Stimulated activated CD4-positive, alpha-beta T cell treated with anti-CD3 and anti-CD28 coated beads, Interleukin-4, amount 100 ng/mL, for 1 hour (primary cell): ENCODE measurements at regions not wholly inside any gene's neighbourhood (a gene's known extent, or its start where the extent isn't known, plus 50 kb on each side); places are given as distances from the start of the nearest gene placed in this dataset.
"Not testable (repeated sequence)": the region's sequence is repeated elsewhere in the genome, so short reads cannot be mapped to it uniquely, and the experiment has no call there.

Experiments used
- DNase-seq: peaks from one replicate; pipeline ENCODE4 v3.0.0-alpha.2; 2020

- not testable (repeated sequence) for DNase-seq
Observed at GRCh38 chr14:105663818-105664596, 137.6 kb downstream of the TMEM121 start.

DNA sequence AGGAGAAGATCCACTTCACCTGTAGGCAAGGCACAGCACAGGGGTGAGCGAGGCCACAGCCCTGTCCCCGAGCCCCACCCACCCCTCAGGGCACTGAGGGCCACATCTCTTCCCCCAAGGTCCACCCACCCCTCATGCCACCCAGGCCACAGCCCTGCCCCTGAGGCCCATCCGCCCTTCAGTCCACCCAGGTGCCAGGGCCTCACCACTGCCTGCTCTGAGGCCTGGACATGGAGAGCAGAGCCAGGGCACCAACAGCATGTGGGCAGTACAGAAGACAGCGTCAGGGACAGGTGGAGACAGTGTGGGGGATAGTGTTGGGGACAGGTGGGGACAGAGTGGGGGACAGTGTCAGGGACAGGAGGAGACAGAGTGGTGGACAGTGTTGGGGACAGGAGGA, 138.3 kb downstream of the TMEM121 start:
- DNase-seq = no peak

- no peak for DNase-seq
Observed at GRCh38 chr14:105665247-105665950, 139.0 kb downstream of the TMEM121 start.

DNA sequence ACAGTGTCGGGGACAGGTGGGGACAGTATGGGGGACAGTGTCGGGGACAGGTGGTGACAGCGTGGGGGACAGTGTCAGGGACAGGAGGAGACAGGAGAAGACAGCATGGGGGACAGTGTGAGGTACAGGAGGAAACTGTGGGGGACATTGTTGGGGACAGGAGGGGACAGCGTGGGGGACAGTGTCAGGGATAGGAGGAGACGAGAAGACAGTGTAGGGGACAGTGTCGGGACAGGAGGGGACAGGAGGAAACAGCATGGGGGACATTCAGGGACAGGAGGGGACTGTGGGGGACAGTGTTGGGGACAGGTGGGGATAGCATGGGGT, 139.5 kb downstream of the TMEM121 start:
- DNase-seq = no peak

- no peak for DNase-seq
Observed at GRCh38 chr14:105666420-105666819, 140.0 kb downstream of the TMEM121 start.

- DNase-seq = not testable (repeated sequence)
Observed at GRCh38 chr14:105666991-105667662, 140.7 kb downstream of the TMEM121 start.

GRCh38 chr14:105667663-105668020, 141.3 kb downstream of the TMEM121 start:
- not testable (repeated sequence) for DNase-seq

DNA sequence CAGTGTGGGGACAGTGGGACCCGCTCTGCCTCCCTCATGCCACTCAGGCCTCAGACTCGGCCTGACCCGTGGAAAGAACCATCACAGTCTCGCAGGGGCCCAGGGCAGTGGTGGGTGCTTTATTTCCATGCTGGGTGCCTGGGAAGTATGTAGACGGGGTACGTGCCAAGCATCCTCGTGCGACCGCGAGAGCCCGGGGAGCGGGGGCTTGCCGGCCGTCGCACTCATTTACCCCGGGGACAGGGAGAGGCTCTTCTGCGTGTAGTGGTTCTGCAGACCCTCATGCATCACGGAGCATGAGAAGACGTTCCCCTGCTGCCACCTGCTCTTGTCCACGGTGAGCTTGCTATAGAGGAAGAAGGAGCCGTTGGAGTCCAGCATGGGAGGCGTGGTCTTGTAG, 141.6 kb downstream of the TMEM121 start:
- not testable (repeated sequence) for DNase-seq

- DNase-seq = not testable (repeated sequence)
Observed at GRCh38 chr14:105668471-105669230, 142.3 kb downstream of the TMEM121 start.

DNA sequence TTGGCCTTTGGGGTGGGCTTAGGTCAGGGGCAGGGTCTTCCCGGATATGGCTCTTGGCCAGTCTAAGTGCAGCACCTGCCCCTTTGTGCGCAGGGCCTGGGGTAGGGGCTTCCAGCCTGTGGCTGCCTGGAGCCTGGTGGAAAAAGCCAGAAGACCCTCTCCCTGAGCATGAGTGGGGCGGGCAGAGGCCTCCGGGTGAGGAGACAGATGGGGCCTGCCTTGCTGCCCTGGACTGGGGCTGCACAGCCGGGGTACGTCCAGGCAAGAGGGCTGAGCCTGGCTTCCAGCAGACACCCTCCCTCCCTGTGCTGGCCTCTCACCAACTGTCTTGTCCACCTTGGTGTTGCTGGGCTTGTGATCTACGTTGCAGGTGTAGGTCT, 142.8 kb downstream of the TMEM121 start:
- not testable (repeated sequence) for DNase-seq

DNA sequence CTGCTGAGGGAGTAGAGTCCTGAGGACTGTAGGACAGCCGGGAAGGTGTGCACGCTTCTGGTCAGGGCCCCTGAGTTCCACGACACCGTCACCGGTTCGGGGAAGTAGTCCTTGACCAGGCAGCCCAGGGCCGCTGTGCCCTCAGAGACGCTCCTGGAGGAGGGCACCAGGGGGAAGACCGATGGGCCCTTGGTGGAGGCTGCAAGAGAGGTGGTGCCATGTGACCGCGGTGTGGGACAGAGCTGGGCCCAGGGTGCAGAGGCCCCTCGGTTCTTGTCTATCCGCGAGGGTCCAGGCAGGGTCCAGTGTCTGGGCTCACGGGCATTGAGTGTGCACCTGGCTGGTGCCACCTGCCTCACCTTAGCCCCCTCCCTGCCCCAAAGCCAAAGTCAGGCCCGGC, 143.3 kb downstream of the TMEM121 start:
- not testable (repeated sequence) for DNase-seq

DNA sequence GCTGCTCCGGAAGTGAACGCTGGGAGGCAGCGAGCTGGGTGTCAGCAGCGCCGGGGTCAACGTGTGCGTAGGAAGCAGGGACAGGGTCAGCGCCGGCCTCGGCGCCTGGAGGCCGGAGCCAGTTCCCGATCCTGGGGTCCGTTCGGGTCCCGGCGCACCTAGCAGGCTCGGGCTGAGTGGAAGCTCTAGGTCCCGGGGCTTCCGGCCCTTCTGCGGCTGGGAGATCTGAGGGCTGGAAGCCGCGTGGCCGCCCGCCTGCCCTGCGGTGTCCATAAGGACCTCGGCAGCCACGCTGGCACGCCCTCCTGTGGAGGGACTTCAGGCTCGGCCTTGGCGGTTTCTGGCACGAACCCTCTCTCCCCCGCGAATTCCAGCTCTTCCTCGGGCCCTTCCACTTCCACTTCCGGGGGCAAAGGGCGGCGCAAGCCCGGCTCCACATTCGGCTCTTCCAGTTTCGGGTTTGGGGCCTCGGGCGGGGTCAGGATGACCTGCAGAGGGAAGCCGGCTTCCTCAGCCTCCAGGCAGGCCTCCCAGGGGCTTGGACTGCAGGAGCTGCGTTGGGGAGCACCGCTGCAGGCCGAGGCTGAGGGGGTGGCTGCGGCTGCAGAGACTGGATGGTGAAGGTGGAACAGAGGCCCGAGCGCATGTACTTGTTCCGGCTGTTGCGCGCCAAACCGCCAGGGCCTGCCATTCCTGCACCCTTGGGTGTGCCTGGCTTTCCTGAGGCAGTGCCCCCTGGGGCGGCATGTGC, 146.2 kb downstream of the TMEM121 start:
- DNase-seq = not testable (repeated sequence)

DNA sequence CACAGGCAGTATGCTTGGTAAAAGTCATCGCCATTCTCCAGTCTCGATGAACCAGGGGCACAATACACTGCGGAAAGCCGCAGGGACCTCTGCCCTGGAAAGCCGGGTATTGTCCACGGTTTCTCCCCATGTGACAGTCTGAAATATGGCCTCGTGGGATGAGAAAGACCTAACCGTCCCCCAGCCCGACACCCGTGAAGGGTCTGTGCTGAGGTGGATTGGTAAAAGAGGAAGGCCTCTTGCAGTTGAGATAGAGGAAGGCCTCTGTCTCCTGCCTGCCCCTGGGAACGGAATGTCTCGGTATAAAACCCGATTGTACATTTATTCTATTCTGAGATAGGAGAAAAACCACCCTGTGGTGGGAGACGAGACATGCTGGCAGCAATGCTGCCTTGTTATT, 149.1 kb downstream of the TMEM121 start:
- not testable (repeated sequence) for DNase-seq

GRCh38 chr14:105675905-105676670, 149.7 kb downstream of the TMEM121 start:
- DNase-seq = not testable (repeated sequence)

GRCh38 chr14:105678057-105678456, 151.7 kb downstream of the TMEM121 start:
- not testable (repeated sequence) for DNase-seq

GRCh38 chr14:105678996-105679958, 152.9 kb downstream of the TMEM121 start:
- not testable (repeated sequence) for DNase-seq

GRCh38 chr14:105679959-105680735, 153.8 kb downstream of the TMEM121 start:
- peak; percentile 26 for DNase-seq

DNA sequence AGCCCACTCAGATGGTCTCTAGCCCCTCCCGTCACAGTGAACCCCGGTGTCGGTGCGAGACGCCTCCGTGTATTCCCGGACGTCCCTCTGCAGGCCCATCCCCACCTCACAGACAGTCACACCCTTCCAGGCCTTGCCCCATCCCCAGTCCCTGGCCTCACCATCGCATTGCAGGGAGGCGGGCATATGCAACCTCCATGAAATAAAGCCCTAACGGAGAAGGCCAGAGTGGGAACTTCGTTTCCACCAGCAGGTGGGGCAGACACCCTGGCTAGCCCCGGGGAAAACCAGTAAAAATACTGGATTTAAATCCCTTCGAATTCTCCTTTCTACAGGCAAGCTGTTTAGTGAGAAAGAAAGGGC, 154.3 kb downstream of the TMEM121 start:
- not testable (repeated sequence) for DNase-seq

GRCh38 chr14:105681606-105682185, 155.3 kb downstream of the TMEM121 start:
- not testable (repeated sequence) for DNase-seq
